H9 (cell line): ENCODE measurements at regions not wholly inside any gene's neighbourhood (a gene's known extent, or its start where the extent isn't known, plus 50 kb on each side); places are given as distances from the start of the nearest gene placed in this dataset.

Source experiments
- DNase-seq: peaks from one replicate; pipeline ENCODE4 v3.0.0-alpha.2; 2017
- H2AFZ ChIP-seq: one replicate; pipeline ENCODE4 v1.6.1; 2013; ENCODE audit warnings: mild to moderate bottlenecking, low read length, control low read depth, moderate library complexity
- H2AK5ac ChIP-seq: 2 replicates; pipeline ENCODE4 v1.6.1; 2013; ENCODE audit warnings: low read length, control low read depth, mixed read lengths; ENCODE audit not compliant: insufficient read length
- H2BK120ac ChIP-seq: one replicate; pipeline ENCODE4 v1.6.1; 2013; ENCODE audit warnings: low read depth, mild to moderate bottlenecking, low read length, control low read depth, inconsistent platforms; ENCODE audit not compliant: poor library complexity, severe bottlenecking
- H2BK12ac ChIP-seq: 2 replicates; pipeline ENCODE4 v1.6.1; 2013; ENCODE audit warnings: low read length, control low read depth, mixed read lengths, low read depth; ENCODE audit not compliant: insufficient read length
- H2BK15ac ChIP-seq: 2 replicates; pipeline ENCODE4 v1.6.1; 2013; ENCODE audit warnings: low read depth, low read length, control low read depth
- H2BK20ac ChIP-seq: one replicate; pipeline ENCODE4 v1.6.1; 2013; ENCODE audit warnings: low read depth, mild to moderate bottlenecking, low read length, control low read depth, inconsistent platforms; ENCODE audit not compliant: poor library complexity, severe bottlenecking
- H2BK5ac ChIP-seq: 2 replicates; pipeline ENCODE4 v1.6.1; 2013; ENCODE audit warnings: low read length, control low read depth, mixed read lengths; ENCODE audit not compliant: insufficient read length
- H3K14ac ChIP-seq: 2 replicates; pipeline ENCODE4 v1.6.1; 2013; ENCODE audit warnings: low read length, control low read depth; ENCODE audit not compliant: insufficient read depth
- H3K18ac ChIP-seq: 2 replicates; pipeline ENCODE4 v1.6.1; 2013; ENCODE audit warnings: low read depth, mild to moderate bottlenecking, mixed read lengths, low read length, control low read depth; ENCODE audit not compliant: insufficient read length
- H3K23ac ChIP-seq: 2 replicates; pipeline ENCODE4 v1.6.1; 2013; ENCODE audit warnings: low read length, control low read depth, mixed read lengths, low read depth; ENCODE audit not compliant: insufficient read length
- H3K23me2 ChIP-seq: 2 replicates; pipeline ENCODE4 v1.6.1; 2013; ENCODE audit warnings: low read depth, mild to moderate bottlenecking, mixed read lengths, low read length, control low read depth; ENCODE audit not compliant: insufficient read length, poor library complexity, severe bottlenecking
- H3K27ac ChIP-seq: 2 replicates; pipeline ENCODE4 v1.5.1; 2013; ENCODE audit warnings: low read length, control low read depth, mixed read lengths, low read depth; ENCODE audit not compliant: insufficient read length
- H3K27me3 ChIP-seq: 2 replicates; pipeline ENCODE4 v1.6.1; 2013; ENCODE audit warnings: low read length, control low read depth, inconsistent platforms; ENCODE audit not compliant: insufficient read depth
- H3K4ac ChIP-seq: 2 replicates; pipeline ENCODE4 v1.6.1; 2013; ENCODE audit warnings: low read depth, mild to moderate bottlenecking, control low read depth, inconsistent platforms, low read length, moderate library complexity
- H3K4me1 ChIP-seq: 2 replicates; pipeline ENCODE4 v1.6.1; 2013; ENCODE audit warnings: low read length, control low read depth, inconsistent platforms; ENCODE audit not compliant: insufficient read depth
- H3K4me2 ChIP-seq: 2 replicates; pipeline ENCODE4 v1.6.1; 2013; ENCODE audit warnings: low read length, control low read depth, mixed read lengths; ENCODE audit not compliant: insufficient read length, insufficient read depth
- H3K56ac ChIP-seq: 2 replicates; pipeline ENCODE4 v1.6.1; 2013; ENCODE audit warnings: low read depth, mild to moderate bottlenecking, mixed read lengths, low read length, control low read depth; ENCODE audit not compliant: insufficient read length
- H3K79me1 ChIP-seq: 2 replicates; pipeline ENCODE4 v1.6.1; 2013; ENCODE audit warnings: low read depth, mild to moderate bottlenecking, moderate library complexity, low read length, control low read depth, inconsistent platforms; ENCODE audit not compliant: insufficient read depth, poor library complexity, severe bottlenecking
- H3K79me2 ChIP-seq: 2 replicates; pipeline ENCODE4 v1.6.1; 2013; ENCODE audit warnings: low read length, control low read depth, inconsistent platforms; ENCODE audit not compliant: insufficient read depth
- H3K9ac ChIP-seq: 2 replicates; pipeline ENCODE4 v1.6.1; 2013; ENCODE audit warnings: low read length, control low read depth, mixed read lengths; ENCODE audit not compliant: insufficient read length; ENCODE audit errors: extremely low read depth
- H3K9me3 ChIP-seq: one replicate; pipeline ENCODE4 v1.6.1; 2013; ENCODE audit warnings: low read depth, low read length, inconsistent platforms; ENCODE audit not compliant: control insufficient read depth
- H3T11ph ChIP-seq: one replicate; pipeline ENCODE4 v1.6.1; 2013; ENCODE audit warnings: mild to moderate bottlenecking, low read length, control low read depth, inconsistent platforms
- H4K20me1 ChIP-seq: one replicate; pipeline ENCODE4 v1.6.1; 2013; ENCODE audit not compliant: control insufficient read depth, insufficient read length, insufficient read depth
- H4K5ac ChIP-seq: 2 replicates; pipeline ENCODE4 v1.6.1; 2013; ENCODE audit warnings: low read depth, mild to moderate bottlenecking, mixed read lengths, low read length, control low read depth; ENCODE audit not compliant: insufficient read length
- H4K8ac ChIP-seq: replicated peaks from 2 replicates; pipeline ENCODE4 v1.6.1; 2013; ENCODE audit warnings: low read length, control low read depth, mixed read lengths, low read depth; ENCODE audit not compliant: insufficient read length
- H4K91ac ChIP-seq: 2 replicates; pipeline ENCODE4 v1.6.1; 2013; ENCODE audit warnings: low read depth, mild to moderate bottlenecking, moderate library complexity, mixed read lengths, low read length, control low read depth; ENCODE audit not compliant: insufficient read length
- H3K27ac Mint-ChIP-seq, 3 experiments: 2 replicates in 2 of 3; 3 replicates in 1 of 3; pipeline ENCODE4 v1.8.0; 2020 to 2021; ENCODE audit warnings: mixed read lengths in 3 of 3, mild to moderate bottlenecking in 1 of 3, moderate library complexity in 1 of 3
- H3K27me3 Mint-ChIP-seq: 2 replicates; pipeline ENCODE4 v1.8.0; 2021; ENCODE audit warnings: low read depth, mild to moderate bottlenecking, moderate library complexity, mixed read lengths
- H3K36me3 Mint-ChIP-seq, 3 experiments: 2 replicates in 2 of 3; 3 replicates in 1 of 3; pipeline ENCODE4 v1.8.0; 2020 to 2021; ENCODE audit warnings: low read depth in 3 of 3, mixed read lengths in 3 of 3; ENCODE audit not compliant: insufficient read depth in 1 of 3
- H3K4me1 Mint-ChIP-seq, 2 experiments: 2 replicates each; pipeline ENCODE4 v1.8.0; 2020; ENCODE audit warnings: mixed read lengths in 2 of 2
- H3K4me3 Mint-ChIP-seq, 2 experiments: 2 replicates in 1 of 2; 3 replicates in 1 of 2; pipeline ENCODE4 v1.8.0; 2020 to 2021; ENCODE audit warnings: mild to moderate bottlenecking in 2 of 2, mixed read lengths in 2 of 2, moderate library complexity in 1 of 2
- H3K9me3 Mint-ChIP-seq, 2 experiments: 2 replicates in 1 of 2; 3 replicates in 1 of 2; pipeline ENCODE4 v1.8.0; 2020; ENCODE audit warnings: mild to moderate bottlenecking in 2 of 2, mixed read lengths in 2 of 2, moderate library complexity in 1 of 2
- CTCF ChIP-seq: fragments of 200-600 bp; sonication (generic); conservative IDR thresholded peaks from 3 replicates; pipeline ENCODE4 v1.8.0; 2021; ENCODE audit warnings: antibody characterized with exemption, mild to moderate bottlenecking
- WGBS: extraction: QIAGEN DNeasy Blood & Tissue Kit; methylation state at CpG from one replicate; pipeline ENCODE4 v1.1.7; 2013; ENCODE audit warnings: missing lambda C conversion rate, low lambda C conversion rate, mixed read lengths; ENCODE audit not compliant: insufficient read length; ENCODE audit errors: extremely low coverage; 5-methylcytosine and 5-hydroxymethylcytosine counted together

- no peak overlapping the region for H3K56ac ChIP-seq
- H3K9me3 Mint-ChIP-seq, result peaks cover 2 to 8% of the 10 kb centered on the region in 2 experiments; a peak in 4 of 5 replicates
- H4K20me1 ChIP-seq, result no peaks in the 10 kb centered on the region
- H3K4me3 Mint-ChIP-seq, result no peak overlapping the region
- no peak overlapping the region for H2AK5ac ChIP-seq
- no peak overlapping the region for H3K27ac ChIP-seq
- H3K79me2 ChIP-seq, result no peaks in the 10 kb centered on the region
- no peak overlapping the region for H3K9ac ChIP-seq
- no peaks in the 10 kb centered on the region for H3K4me1 Mint-ChIP-seq
- H3K79me1 ChIP-seq, result no peaks in the 10 kb centered on the region
- no peak overlapping the region for H2BK12ac ChIP-seq
- H2AFZ ChIP-seq, result no peak overlapping the region
- H4K8ac ChIP-seq, result no peak overlapping the region
- peaks cover 0 to 15% (median 0%) of the 10 kb centered on the region in 3 experiments; a peak in 3 of 7 replicates for H3K36me3 Mint-ChIP-seq
- H2BK5ac ChIP-seq, result no peak overlapping the region
- H3K4ac ChIP-seq, result no peak overlapping the region
- no peaks in the 10 kb centered on the region; the same call in 1 of the 2 replicates for H3K27me3 ChIP-seq
- no peak overlapping the region for H3K18ac ChIP-seq
- H3K23me2 ChIP-seq, result no peaks in the 10 kb centered on the region
- H3T11ph ChIP-seq, result no peak overlapping the region
- no CpG with 5 or more reads among the region's 2 CpGs for WGBS
- no peak overlapping the region for H4K5ac ChIP-seq
- no peak overlapping the region for H3K4me2 ChIP-seq
- no peak overlapping the region for H3K23ac ChIP-seq
- H2BK20ac ChIP-seq, result no peak overlapping the region
- H3K27ac Mint-ChIP-seq, result no peak overlapping the region
- H2BK120ac ChIP-seq, result no peak overlapping the region
- no peak for DNase-seq
- H4K91ac ChIP-seq, result no peak overlapping the region
- H3K27me3 Mint-ChIP-seq, result no peaks in the 10 kb centered on the region
- no peaks in the 10 kb centered on the region for H3K4me1 ChIP-seq
- no peak for TF ChIP-seq CTCF
- no peak overlapping the region for H2BK15ac ChIP-seq
- H3K9me3 ChIP-seq, result no peaks in the 10 kb centered on the region
- H3K14ac ChIP-seq, result no peak overlapping the region
Measured at GRCh38 chr21:27300770-27301169, 333.9 kb upstream of the ADAMTS5 start.
